ENCODE measurements at regions not wholly inside any gene's neighbourhood (a gene's known extent, or its start where the extent isn't known, plus 50 kb on each side); places are given as distances from the start of the nearest gene placed in this dataset.

DNA sequence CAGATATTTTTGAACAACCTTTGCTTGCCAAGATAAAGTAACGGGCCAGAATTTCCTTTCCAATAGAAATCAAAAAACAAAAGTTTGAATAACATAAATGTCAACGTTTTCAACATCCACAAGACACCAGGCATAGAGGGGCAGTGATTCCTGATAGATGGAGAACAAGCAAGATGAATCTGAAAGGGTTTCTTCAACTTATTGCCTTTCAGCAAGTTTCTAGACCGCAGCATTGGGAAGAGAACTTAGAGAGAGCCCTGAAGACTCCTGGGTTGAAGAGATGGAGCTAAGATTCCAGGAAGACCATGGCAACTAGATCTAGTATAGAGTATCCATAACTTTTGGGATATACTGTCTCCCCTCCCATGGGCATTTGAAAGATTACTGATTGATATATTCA, 751.4 kb upstream of the CTNND2 start:
- Histone ChIP-seq H3K27me3 (replicated peaks in 1 of 4; ENCODE audit: control insufficient read depth in 3 of 4, extremely low read depth in 1 of 4, insufficient read depth in 3 of 4, low read length in 3 of 4) (no peaks in the 10 kb centered on the region), H3K4me2 (ENCODE audit: insufficient read depth in 1 of 2, low read depth in 2 of 2, low read length in 2 of 2) (no peak overlapping the region), H3K23ac (ENCODE audit: insufficient read length) (no peak overlapping the region), H2BK5ac (ENCODE audit: low read depth, low read length) (no peak overlapping the region), H3K9me3 (ENCODE audit: insufficient read depth in 2 of 2, low read depth in 1 of 2, low read length in 1 of 2) (no peaks in the 10 kb centered on the region), H3K56ac (replicated peaks; ENCODE audit: insufficient read length, low read depth, low read length) (no peak overlapping the region), H4K20me1 (replicated peaks in 1 of 2; ENCODE audit: control insufficient read depth in 1 of 2, insufficient read depth in 2 of 2, low read length in 2 of 2) (peaks cover 3 to 10% of the 10 kb centered on the region in 2 experiments), H2AFZ (ENCODE audit: low read length) (no peak overlapping the region), H4K8ac (ENCODE audit: extremely low read depth, insufficient read depth, low read length) (no peak overlapping the region), H3K36me3 (ENCODE audit: control insufficient read depth in 2 of 4, insufficient read depth in 4 of 4, low read length in 3 of 4) (peaks cover 2 to 75% (median 21%) of the 10 kb centered on the region in 4 experiments), H2BK15ac (ENCODE audit: low read length) (no peak overlapping the region), H4K91ac (replicated peaks; ENCODE audit: insufficient read length, low read length) (no peak overlapping the region), H3K4me1 (replicated peaks in 1 of 4; ENCODE audit: control insufficient read depth in 3 of 4, insufficient read depth in 4 of 4, low read length in 3 of 4) (peaks cover 0 to 4% (median 2%) of the 10 kb centered on the region in 4 experiments; a peak in 1 of 7 replicates), H3K27ac (ENCODE audit: low read depth, low read length) (no peak overlapping the region), H2AK5ac (ENCODE audit: low read depth, low read length) (no peak overlapping the region), H2BK120ac (replicated peaks; ENCODE audit: low read depth, low read length) (no peak overlapping the region), H3K4me3 (ENCODE audit: extremely low read depth in 1 of 4, insufficient read depth in 2 of 4, low read depth in 3 of 4, low read length in 4 of 4) (no peak overlapping the region), H3K14ac (ENCODE audit: insufficient read length) (no peak overlapping the region), H2BK12ac (ENCODE audit: low read depth, low read length) (no peak overlapping the region), H3K18ac (ENCODE audit: extremely low read depth, low read length) (no peak overlapping the region), H2BK20ac (ENCODE audit: low read length) (no peak overlapping the region), H3K4ac (replicated peaks; ENCODE audit: insufficient read length, low read depth, low read length) (no peak overlapping the region), H4K5ac (ENCODE audit: insufficient read length, low read depth, low read length) (no peak overlapping the region), H3K79me1 (ENCODE audit: low read depth, low read length) (no peaks in the 10 kb centered on the region; the same call in 1 of the 2 replicates), H3K23me2 (ENCODE audit: low read depth, low read length) (no peaks in the 10 kb centered on the region), H3K9ac (replicated peaks in 1 of 4; ENCODE audit: extremely low read depth in 1 of 4, low read depth in 3 of 4, low read length in 3 of 4) (no peak overlapping the region), H3K79me2 (ENCODE audit: control insufficient read depth in 1 of 2, insufficient read depth in 2 of 2, low read length in 2 of 2) (peaks cover 0 to 60% of the 10 kb centered on the region in 2 experiments; a peak in 3 of 4 replicates)
- peak in 1 of 2 experiments; percentile 65; a peak in 2 of 3 replicates for TF ChIP-seq POLR2A (IDR thresholded peaks at IDR 0.05; ENCODE audit: control extremely low read depth in 1 of 2, low read depth in 2 of 2, low read length in 2 of 2)
- TF ChIP-seq POLR2AphosphoS5 (IDR thresholded peaks at IDR 0.05; ENCODE audit: low read depth, low read length), result peak; percentile 56
- TF ChIP-seq EGR1 (IDR thresholded peaks at IDR 0.05; ENCODE audit: borderline replicate concordance, low read depth, low read length), result no peak
- no peak for TF ChIP-seq YY1 (IDR thresholded peaks at IDR 0.05; ENCODE audit: low read depth, low read length)
- WGBS, 2 experiments (ENCODE audit: extremely low coverage in 1 of 2, insufficient coverage in 1 of 2, insufficient read length in 1 of 2, insufficient replicate concordance in 2 of 2, low coverage in 1 of 2, low lambda C conversion rate in 2 of 2, missing lambda C conversion rate in 1 of 2), result 92% methylated on average over 3 of the region's 3 CpGs; no CpG with 5 or more reads in 1 of the 2 experiments
- ChIA-PET CTCF (ENCODE audit: partially characterized antibody) (no interaction called here), POLR2A (ENCODE audit: partially characterized antibody) (interaction anchor here (0.7 kb wide), 1 partner anchor 216 kb away, joined by 4 read pairs; no protein-coding TSS in a partner anchor)
- DNase-seq (ENCODE audit: low read depth in 1 of 2, low spot score in 2 of 2), result no peak
- peak; percentile 13 for FAIRE-seq

Data from H1 (cell line).